Astrocyte (in vitro differentiated cells and primary cell): ENCODE measurements at regions not wholly inside any gene's neighbourhood (a gene's known extent, or its start where the extent isn't known, plus 50 kb on each side); places are given as distances from the start of the nearest gene placed in this dataset.
"Not testable (repeated sequence)": the region's sequence is repeated elsewhere in the genome, so short reads cannot be mapped to it uniquely, and the experiment has no call there.

Source experiments
- DNase-seq: peaks from one replicate; pipeline ENCODE4 v3.0.0-alpha.2; 2010; ENCODE audit warnings: low read depth
- FAIRE-seq: peaks from 2 replicates; lab custom pipeline; 2011; peaks lifted over from hg19 to GRCh38; lab: Jason Lieb, UNC
- H2AFZ ChIP-seq: 2 replicates; pipeline ENCODE4 v1.6.0; 2012; ENCODE audit warnings: low read depth, low read length, inconsistent platforms
- H3K27ac ChIP-seq: 2 replicates; pipeline ENCODE4 v1.5.1; 2011; ENCODE audit warnings: low read depth, low read length, inconsistent platforms
- H3K27me3 ChIP-seq: 2 replicates; pipeline ENCODE4 v1.6.0; 2011; ENCODE audit warnings: low read length, inconsistent platforms; ENCODE audit not compliant: insufficient read depth
- H3K36me3 ChIP-seq: 2 replicates; pipeline ENCODE4 v1.5.1; 2011; ENCODE audit warnings: low read length, inconsistent platforms; ENCODE audit not compliant: insufficient read depth
- H3K4me1 ChIP-seq: 2 replicates; pipeline ENCODE4 v1.5.1; 2011; ENCODE audit warnings: low read length, inconsistent platforms; ENCODE audit not compliant: insufficient read depth
- H3K4me2 ChIP-seq: 2 replicates; pipeline ENCODE4 v1.6.0; 2012; ENCODE audit warnings: low read length, inconsistent platforms
- H3K4me3 ChIP-seq: 2 replicates; pipeline ENCODE4 v1.5.1; 2011; ENCODE audit warnings: low read depth, mild to moderate bottlenecking, low read length, inconsistent platforms; ENCODE audit not compliant: insufficient read depth
- H3K79me2 ChIP-seq: 2 replicates; pipeline ENCODE4 v1.6.0; 2012; ENCODE audit warnings: mild to moderate bottlenecking, low read length, inconsistent platforms; ENCODE audit not compliant: insufficient read depth
- H3K9ac ChIP-seq: 2 replicates; pipeline ENCODE4 v1.6.0; 2012; ENCODE audit warnings: mild to moderate bottlenecking, low read length, inconsistent platforms
- H3K9me3 ChIP-seq: 2 replicates; pipeline ENCODE4 v1.5.1; 2012; ENCODE audit warnings: low read depth, mild to moderate bottlenecking, low read length, inconsistent platforms; ENCODE audit not compliant: insufficient read depth
- H4K20me1 ChIP-seq: 2 replicates; pipeline ENCODE4 v1.6.0; 2012; ENCODE audit warnings: low read length, inconsistent platforms; ENCODE audit not compliant: insufficient read depth
- H3K27ac Mint-ChIP-seq: one replicate; pipeline ENCODE4 v1.8.0; 2021; ENCODE audit warnings: mild to moderate bottlenecking, mixed read lengths; ENCODE audit not compliant: unreplicated experiment
- H3K27me3 Mint-ChIP-seq: one replicate; pipeline ENCODE4 v1.8.0; 2021; ENCODE audit warnings: low read depth, mixed read lengths; ENCODE audit not compliant: unreplicated experiment
- H3K36me3 Mint-ChIP-seq: one replicate; pipeline ENCODE4 v1.8.0; 2021; ENCODE audit warnings: low read depth, mixed read lengths; ENCODE audit not compliant: unreplicated experiment
- H3K4me1 Mint-ChIP-seq: one replicate; pipeline ENCODE4 v1.8.0; 2021; ENCODE audit warnings: low read depth, mixed read lengths; ENCODE audit not compliant: unreplicated experiment
- H3K4me3 Mint-ChIP-seq: one replicate; pipeline ENCODE4 v1.8.0; 2021; ENCODE audit warnings: mild to moderate bottlenecking, moderate library complexity, mixed read lengths; ENCODE audit not compliant: unreplicated experiment
- H3K9me3 Mint-ChIP-seq: one replicate; pipeline ENCODE4 v1.8.0; 2021; ENCODE audit warnings: mild to moderate bottlenecking, mixed read lengths; ENCODE audit not compliant: unreplicated experiment
- CTCF ChIP-seq: IDR thresholded peaks from 2 replicates; pipeline ENCODE4 v1.5.1; 2011; ENCODE audit warnings: low read depth, mild to moderate bottlenecking, inconsistent platforms, low read length, moderate library complexity; ENCODE audit not compliant: insufficient read depth
- EZH2 ChIP-seq: IDR thresholded peaks from 2 replicates; pipeline ENCODE4 v1.6.1; 2012; ENCODE audit warnings: mild to moderate bottlenecking, low read length, inconsistent platforms; ENCODE audit not compliant: insufficient read depth

- Histone ChIP-seq H3K4me1 (peaks cover 35% of the 10 kb centered on the region), H3K9me3 (no peaks in the 10 kb centered on the region), H3K4me2 (peak overlapping the region; percentile 59), H3K27ac (peak overlapping the region; percentile 70), H3K27me3 (no peaks in the 10 kb centered on the region), H3K9ac (peak overlapping the region; percentile 48), H4K20me1 (no peaks in the 10 kb centered on the region), H2AFZ (no peak overlapping the region), H3K36me3 (no peaks in the 10 kb centered on the region), H3K79me2 (no peaks in the 10 kb centered on the region), H3K4me3 (no peak overlapping the region)
- Mint-ChIP-seq H3K27ac (no peak overlapping the region), H3K4me3 (no peak overlapping the region), H3K36me3 (no peaks in the 10 kb centered on the region), H3K9me3 (peaks cover 2% of the 10 kb centered on the region), H3K4me1 (peaks cover 15% of the 10 kb centered on the region), H3K27me3 (peaks cover 2% of the 10 kb centered on the region)
- peak; percentile 98 for FAIRE-seq
- TF ChIP-seq CTCF (no peak), EZH2 (no peak)
- DNase-seq, result peak; percentile 100
Observed at GRCh38 chr10:44752451-44753441, 158.4 kb upstream of the TMEM72 start.

- not testable (repeated sequence) for H3K27me3 Mint-ChIP-seq, H3K79me2 ChIP-seq, H3K27me3 ChIP-seq, H3K4me3 Mint-ChIP-seq, H2AFZ ChIP-seq, DNase-seq, FAIRE-seq, H3K9me3 Mint-ChIP-seq, H3K4me3 ChIP-seq, H3K27ac ChIP-seq, H3K36me3 Mint-ChIP-seq, H3K4me2 ChIP-seq, H4K20me1 ChIP-seq, H3K36me3 ChIP-seq, H3K27ac Mint-ChIP-seq, H3K9me3 ChIP-seq, H3K9ac ChIP-seq
- H3K4me1 ChIP-seq, result peaks cover 35% of the 10 kb centered on the region
- H3K4me1 Mint-ChIP-seq, result peaks cover 15% of the 10 kb centered on the region
Observed at GRCh38 chr10:44754355-44754754, 156.8 kb upstream of the TMEM72 start.

- DNase-seq (no peak), FAIRE-seq (no peak)
- H3K4me3 ChIP-seq, result no peak overlapping the region
- peak overlapping the region; percentile 71 for H3K27ac ChIP-seq
- H2AFZ ChIP-seq, result no peak overlapping the region
- no peaks in the 10 kb centered on the region for H3K9me3 ChIP-seq
- no peaks in the 10 kb centered on the region for H3K36me3 ChIP-seq
- H3K4me2 ChIP-seq, result peak overlapping the region; percentile 68
- no peaks in the 10 kb centered on the region for H3K36me3 Mint-ChIP-seq
- no peaks in the 10 kb centered on the region for H3K27me3 Mint-ChIP-seq
- H3K9me3 Mint-ChIP-seq, result no peaks in the 10 kb centered on the region
- no peaks in the 10 kb centered on the region for H3K27me3 ChIP-seq
- no peak overlapping the region for H3K4me3 Mint-ChIP-seq
- H3K79me2 ChIP-seq, result no peaks in the 10 kb centered on the region
- TF ChIP-seq CTCF (no peak), EZH2 (no peak)
- no peak overlapping the region for H3K27ac Mint-ChIP-seq
- peak overlapping the region; percentile 71 for H3K9ac ChIP-seq
- H4K20me1 ChIP-seq, result no peaks in the 10 kb centered on the region
- peaks cover 15% of the 10 kb centered on the region for H3K4me1 Mint-ChIP-seq
- peaks cover 35% of the 10 kb centered on the region for H3K4me1 ChIP-seq
Observed at GRCh38 chr10:44755481-44755880, 155.7 kb upstream of the TMEM72 start.
